Left renal cortex interstitium (tissue), 4 donors: ENCODE measurements at regions not wholly inside any gene's neighbourhood (a gene's known extent, or its start where the extent isn't known, plus 50 kb on each side); places are given as distances from the start of the nearest gene placed in this dataset.
"Not testable (repeated sequence)": the region's sequence is repeated elsewhere in the genome, so short reads cannot be mapped to it uniquely, and the experiment has no call there.

ENCODE experiments used
- DNase-seq, 4 donors: peaks; one replicate each; pipeline ENCODE4 v3.0.0-alpha.2; 2013; ENCODE audit warnings: low read depth in 4 of 4, low spot score in 2 of 4, missing footprints in 1 of 4

DNA sequence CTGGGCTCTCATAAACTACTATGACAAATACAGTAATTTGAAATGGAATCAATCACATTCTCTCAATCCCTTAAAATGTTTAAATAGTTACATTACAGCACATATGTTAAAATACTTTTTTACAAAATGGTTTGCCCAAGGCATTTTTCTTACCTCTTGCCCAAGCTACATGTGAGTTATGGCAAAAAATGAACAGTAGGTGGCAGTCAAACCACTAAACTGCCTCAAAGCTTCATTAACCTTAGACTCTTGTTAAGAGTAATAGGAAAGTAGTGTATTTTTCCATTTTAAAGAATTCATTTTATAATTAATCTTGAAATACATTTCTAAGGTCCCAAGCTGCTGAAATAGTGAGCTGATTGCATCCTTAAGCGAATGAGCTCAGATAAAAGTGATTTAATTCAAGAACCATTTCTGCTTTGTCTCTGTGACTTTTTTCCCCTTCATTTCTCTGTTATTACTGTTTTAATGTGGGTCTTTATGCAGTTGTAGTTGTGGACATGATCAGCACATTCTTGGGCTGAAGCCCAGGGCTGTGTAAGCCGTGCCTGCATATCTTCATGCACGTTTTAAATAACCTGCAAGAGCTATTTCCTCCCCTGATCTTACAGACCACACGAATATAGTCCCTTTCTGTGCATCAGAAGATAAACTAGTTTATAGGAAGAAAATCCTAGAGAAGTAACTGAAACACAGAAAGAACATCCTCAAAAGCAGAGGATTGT, 311.8 kb downstream of the LNPK start:
- peak; percentile 40 to 66 (median 53) for DNase-seq

- no peak for DNase-seq
Measured at GRCh38 chr2:175688243-175688642, 313.8 kb downstream of the LNPK start.

DNA sequence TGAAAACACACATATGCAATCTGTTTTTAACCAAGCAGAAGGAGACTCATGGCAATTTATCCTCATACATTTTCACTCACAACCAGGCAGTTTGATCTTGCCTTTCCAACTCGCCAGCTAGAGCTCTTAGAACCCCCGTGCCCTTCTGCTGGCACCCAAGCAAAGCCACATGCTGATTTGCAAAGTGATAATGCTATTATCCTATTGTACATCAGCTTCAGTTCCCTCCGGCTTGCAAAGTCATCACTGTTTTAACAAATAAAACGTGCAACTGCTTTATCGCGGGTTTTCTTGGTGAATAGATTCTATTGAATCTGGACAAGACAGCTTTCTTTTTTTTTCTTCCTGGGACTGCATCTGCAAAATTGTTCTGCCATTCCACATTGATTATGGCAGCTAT, 314.6 kb downstream of the LNPK start:
- DNase-seq = no peak

DNA sequence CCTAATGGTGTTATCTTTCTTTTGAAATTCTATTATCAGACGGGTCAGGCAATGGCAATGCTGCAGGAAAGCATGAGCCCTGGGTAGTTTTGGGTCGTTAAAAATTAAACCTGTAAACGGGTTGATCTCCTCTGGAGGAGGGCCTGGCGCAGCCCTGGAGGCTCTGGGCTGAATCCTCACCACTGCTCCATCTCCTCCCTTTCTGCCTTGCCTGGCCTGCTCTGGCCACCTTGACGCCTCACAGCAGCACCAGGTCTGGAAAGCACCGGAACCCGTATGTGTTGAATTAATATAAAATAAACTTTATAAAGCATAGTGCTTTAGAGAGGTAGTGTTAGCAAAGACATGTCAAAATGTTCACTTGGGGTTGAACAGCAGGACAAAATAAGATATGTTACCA, 316.1 kb downstream of the LNPK start:
- DNase-seq = no peak

DNA sequence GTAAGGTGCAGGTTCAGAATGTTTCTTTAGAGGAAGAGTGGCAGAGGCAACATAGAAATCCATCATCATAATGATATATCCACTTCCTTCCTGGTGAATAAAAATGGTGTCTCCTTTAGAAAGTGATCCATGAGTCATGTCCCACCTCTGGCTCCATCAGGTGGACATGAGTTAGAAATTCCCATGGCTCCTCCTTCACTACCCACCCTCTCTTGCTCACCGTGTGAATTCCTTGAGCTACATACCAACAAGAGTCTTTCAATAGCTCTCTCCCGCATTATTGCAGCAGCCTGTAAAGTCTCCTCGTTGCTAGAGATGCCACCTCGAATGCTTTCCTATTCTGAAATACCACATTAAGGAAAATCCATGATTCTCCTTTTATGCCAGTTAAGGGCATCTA, 317.6 kb downstream of the LNPK start:
- no peak for DNase-seq

DNA sequence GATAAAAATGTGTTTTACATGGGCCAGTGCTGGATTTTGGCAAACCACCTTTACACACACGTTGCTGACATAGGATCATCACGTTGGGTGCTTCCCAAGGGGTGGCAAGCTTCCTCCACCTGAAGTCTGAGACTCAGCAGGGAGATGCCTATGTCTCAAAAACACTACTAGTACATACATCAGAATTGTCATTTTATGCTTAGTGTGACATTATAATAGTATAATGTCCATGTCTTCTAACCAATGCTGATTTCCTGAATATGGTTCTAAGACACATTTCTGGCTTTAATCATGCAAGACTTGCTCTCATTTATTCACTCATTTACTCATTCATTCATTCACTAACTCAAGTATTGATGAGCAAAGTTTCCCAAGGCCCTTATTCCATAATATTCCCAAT, 322.3 kb downstream of the LNPK start:
- no peak for DNase-seq

- DNase-seq = no peak
Measured at GRCh38 chr2:175679231-175679630, 322.8 kb downstream of the LNPK start.

GRCh38 chr2:175677880-175678279, 324.2 kb downstream of the LNPK start:
- no peak for DNase-seq

DNA sequence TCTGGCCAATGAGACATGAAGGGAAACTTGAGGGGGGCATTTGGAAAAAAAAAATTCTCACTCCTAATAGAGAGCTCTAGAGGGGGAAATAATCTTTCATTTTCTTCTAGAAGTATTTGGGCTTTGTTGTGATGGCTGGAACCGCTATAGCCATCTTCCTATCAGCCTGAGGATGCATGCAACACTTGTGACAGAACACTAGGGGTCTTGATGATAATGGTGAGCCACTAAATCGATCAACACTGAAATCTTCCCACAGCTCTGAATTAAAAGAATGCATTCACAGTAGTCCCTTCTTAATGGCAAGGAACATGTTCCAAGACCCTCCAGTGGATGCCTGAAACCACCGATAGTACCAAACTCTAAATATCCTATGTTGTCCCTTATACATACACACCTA, 325.3 kb downstream of the LNPK start:
- DNase-seq = no peak

- not testable (repeated sequence) for DNase-seq
Measured at GRCh38 chr2:175668804-175669203, 333.3 kb downstream of the LNPK start.

DNA sequence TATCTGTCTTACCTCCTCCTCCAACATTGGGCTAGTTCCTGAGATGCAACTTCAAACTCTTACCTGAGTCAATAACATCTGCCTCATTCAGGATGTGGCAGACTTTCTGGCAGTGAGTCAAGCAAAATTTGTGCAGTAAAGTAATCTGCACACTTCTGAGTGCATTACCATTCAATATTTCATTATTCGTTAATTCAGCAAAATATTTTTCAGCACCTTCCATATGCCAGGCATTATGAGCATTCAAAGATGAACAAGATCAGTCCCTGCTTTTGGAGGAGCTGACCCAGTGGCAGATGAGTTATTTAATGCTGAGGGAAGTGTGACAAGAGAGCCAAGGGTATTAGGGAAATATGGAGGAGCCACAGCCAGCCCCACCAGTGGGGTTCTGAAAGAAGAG, 339.7 kb downstream of the LNPK start:
- DNase-seq = no peak

- DNase-seq = no peak
Measured at GRCh38 chr2:175648577-175649063, 353.4 kb downstream of the LNPK start.

DNA sequence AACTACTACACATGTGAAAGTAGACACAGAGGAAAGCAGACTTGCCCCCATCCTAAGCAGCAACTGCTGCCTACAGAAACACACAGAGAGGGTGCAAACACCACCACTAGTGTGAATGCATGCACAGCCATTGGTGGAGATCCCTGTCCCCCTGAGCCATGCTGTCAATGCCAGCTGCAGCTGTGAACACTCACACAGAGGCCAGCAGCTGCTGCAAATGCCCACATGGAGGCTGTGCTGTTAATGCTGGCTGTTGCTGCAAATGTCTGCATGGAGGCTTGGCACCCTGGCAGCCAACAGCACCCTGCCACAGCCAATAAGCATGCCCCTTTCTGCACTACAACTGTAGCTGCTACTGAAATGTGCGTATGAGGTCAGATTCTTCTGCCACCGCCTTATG, 355.0 kb downstream of the LNPK start:
- no peak for DNase-seq

GRCh38 chr2:175640655-175641054, 361.4 kb downstream of the LNPK start:
- no peak for DNase-seq

GRCh38 chr2:175633227-175633626, 368.8 kb downstream of the LNPK start:
- DNase-seq = no peak

DNA sequence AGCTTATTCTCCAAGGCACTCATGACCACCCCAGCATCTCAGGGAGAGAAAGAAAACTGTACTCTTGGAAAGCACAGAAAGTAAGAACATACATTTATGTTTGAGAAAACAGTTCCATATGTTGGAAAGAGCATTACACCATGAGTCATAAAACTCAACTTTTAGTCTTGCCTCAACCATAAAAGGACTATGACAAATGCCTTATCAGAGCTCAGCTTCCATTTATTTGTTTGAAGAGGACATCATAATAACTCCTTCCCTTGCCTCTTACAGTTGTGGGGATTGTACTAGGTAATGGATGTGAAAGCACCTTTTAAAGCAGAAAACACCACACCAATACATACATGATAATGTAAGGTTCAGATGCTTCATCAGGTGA, 370.8 kb downstream of the LNPK start:
- DNase-seq = no peak

DNA sequence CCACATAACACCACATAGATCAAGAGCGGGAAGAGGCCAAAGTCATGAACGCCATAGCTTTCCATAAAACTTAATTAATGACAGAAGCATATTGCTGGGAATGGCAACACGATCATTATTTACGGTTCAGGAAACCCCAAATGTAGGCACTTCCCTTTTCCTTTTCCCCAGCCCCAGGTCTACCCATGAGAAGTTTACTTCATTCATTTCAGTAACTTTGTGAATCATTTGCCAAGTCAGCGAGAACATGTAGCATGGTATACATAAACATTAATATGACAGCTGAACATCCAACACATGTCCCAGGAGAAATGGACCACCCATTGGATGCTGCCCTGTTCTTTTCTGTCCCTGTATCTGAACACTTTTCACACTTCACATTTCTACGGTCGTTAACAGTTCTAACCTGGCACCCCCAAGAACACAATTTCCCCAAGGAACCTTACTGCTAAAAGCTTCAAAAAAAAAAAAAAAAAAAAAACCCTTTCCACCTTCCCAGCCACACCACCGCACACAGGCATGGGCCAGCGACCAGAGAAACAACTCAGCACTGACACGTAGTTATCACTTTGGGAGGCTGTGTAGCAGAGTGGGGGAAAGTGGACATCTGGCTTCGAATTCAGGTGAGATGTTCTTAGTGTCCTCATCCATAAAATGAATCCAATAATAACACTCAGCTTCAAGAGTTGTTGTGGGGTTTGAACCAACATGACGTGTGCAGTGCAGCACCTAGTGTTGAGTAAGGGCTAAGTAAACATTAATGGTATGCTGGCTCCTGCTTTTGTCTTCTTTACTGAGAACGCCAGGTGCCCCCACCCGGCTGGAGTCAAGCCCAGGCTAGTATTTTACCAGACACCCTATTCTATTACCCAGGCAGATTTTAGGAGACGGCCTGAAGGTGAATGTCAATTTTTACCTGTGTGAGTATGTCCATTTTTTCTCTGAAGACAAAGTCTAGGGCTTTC, 371.5 kb downstream of the LNPK start:
- DNase-seq = no peak

DNA sequence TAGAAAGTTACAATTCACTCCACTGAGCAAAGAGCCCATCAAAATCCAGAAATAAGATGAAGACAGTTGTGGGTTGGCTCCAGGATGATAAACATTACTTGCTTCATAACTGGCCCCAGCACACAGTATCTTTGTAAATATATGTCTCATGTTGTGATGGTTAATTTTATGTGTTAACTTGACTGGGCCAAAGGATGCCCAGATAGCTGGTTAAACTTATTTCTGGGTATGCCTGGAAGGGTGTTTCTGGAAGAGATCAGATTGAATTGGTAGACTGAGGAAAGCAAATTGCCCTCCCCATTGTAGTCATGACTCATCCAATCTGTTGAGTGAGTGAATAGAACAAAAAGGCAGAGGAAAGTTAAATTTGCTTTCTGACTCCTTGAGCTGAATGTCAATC, 373.8 kb downstream of the LNPK start:
- DNase-seq = no peak

GRCh38 chr2:175627405-175627804, 374.7 kb downstream of the LNPK start:
- DNase-seq = no peak

GRCh38 chr2:175626796-175627195, 375.3 kb downstream of the LNPK start:
- DNase-seq = no peak

DNA sequence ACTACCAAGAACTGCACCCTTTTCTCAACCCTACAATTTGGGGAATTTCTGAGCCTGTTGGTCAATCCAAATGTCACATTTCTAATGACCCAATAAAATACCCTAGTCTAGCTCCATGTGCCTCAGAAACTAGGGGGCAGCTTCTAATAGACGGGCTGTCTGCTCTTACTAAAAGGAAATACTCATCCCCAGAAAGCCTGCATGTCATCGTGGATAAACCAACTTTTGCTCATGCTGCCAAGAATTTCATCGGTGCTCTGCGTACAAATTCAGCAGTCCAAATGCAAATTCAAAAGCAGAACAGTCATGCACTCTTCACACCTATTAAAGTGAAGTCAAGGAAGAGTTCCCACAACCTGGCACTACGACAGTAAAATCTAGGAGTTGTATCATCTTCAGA, 377.3 kb downstream of the LNPK start:
- DNase-seq = no peak
